DND-41 (cell line): ENCODE measurements at regions not wholly inside any gene's neighbourhood (a gene's known extent, or its start where the extent isn't known, plus 50 kb on each side); places are given as distances from the start of the nearest gene placed in this dataset.

ENCODE experiments used
- CTCF ChIP-seq: IDR thresholded peaks from 2 replicates; pipeline ENCODE4 v1.5.1; 2012; ENCODE audit warnings: borderline replicate concordance, low read length, moderate library complexity, mild to moderate bottlenecking; ENCODE audit not compliant: poor library complexity, severe bottlenecking; ENCODE audit errors: extremely low read depth
- EZH2 ChIP-seq: IDR thresholded peaks from 3 replicates; pipeline ENCODE4 v1.6.1; 2012; ENCODE audit warnings: borderline replicate concordance, low read depth, mild to moderate bottlenecking, moderate library complexity, low read length, inconsistent platforms; ENCODE audit not compliant: severe bottlenecking

- no peak for TF ChIP-seq CTCF
- no peak for TF ChIP-seq EZH2
These were observed 238.5 kb upstream of the STARD13 start for GRCh38 chr13:33524086-33524485.
